Stomach (tissue), 8 donors: ENCODE measurements at regions not wholly inside any gene's neighbourhood (a gene's known extent, or its start where the extent isn't known, plus 50 kb on each side); places are given as distances from the start of the nearest gene placed in this dataset.

Source experiments
- DNase-seq, 2 donors: peaks; one replicate each; pipeline versions ENCODE4 v3.0.0 to v3.0.0-alpha.2; 2013 to 2019
- H3K27ac ChIP-seq, 5 donors: fragments of 200-600 bp in 4 of 5; sonication (generic) in 4 of 5; one replicate each; pipeline ENCODE4 v1.5.1; 2013 to 2019; ENCODE audit warnings: mild to moderate bottlenecking in 1 of 5, moderate library complexity in 1 of 5
- H3K27me3 ChIP-seq, 3 donors: fragments of 200-600 bp; sonication (generic); one replicate each; pipeline ENCODE4 v1.5.1; 2017 to 2019; ENCODE audit warnings: mixed run types in 1 of 3
- H3K36me3 ChIP-seq, 4 donors: fragments of 200-600 bp; sonication (generic); 1 replicate in 3 of 4; 2 replicates in 1 of 4; pipeline ENCODE4 v1.5.1; 2016 to 2019
- H3K4me1 ChIP-seq, 4 donors: fragments of 200-600 bp; sonication (generic); one replicate each; pipeline ENCODE4 v1.5.1; 2016 to 2019
- H3K4me3 ChIP-seq, 4 donors: fragments of 200-600 bp; sonication (generic) in 3 of 4; one replicate each; pipeline ENCODE4 v1.5.1; 2016 to 2019; ENCODE audit warnings: mild to moderate bottlenecking in 1 of 4
- H3K9me3 ChIP-seq, 4 donors: fragments of 200-600 bp; sonication (generic); one replicate each; pipeline ENCODE4 v1.5.1; 2016 to 2019
- CTCF ChIP-seq, 7 experiments: fragments of 450-650 bp in 4 of 7; fragments of 200-600 bp in 3 of 7; sonication (generic) in 3 of 7; IDR thresholded peaks; one replicate each; pipeline ENCODE4 v1.5.1; 2016 to 2019; ENCODE audit warnings: antibody characterized with exemption in 7 of 7, control low read depth in 2 of 7, mild to moderate bottlenecking in 1 of 7
- EP300 ChIP-seq: sonication (generic); formaldehyde crosslinking; IDR thresholded peaks from one replicate; pipeline ENCODE4 v1.6.1; 2017; ENCODE audit warnings: antibody characterized with exemption
- POLR2A ChIP-seq, 4 donors: fragments of 450-650 bp; IDR thresholded peaks; one replicate each; pipeline ENCODE4 v1.6.1; 2016; ENCODE audit warnings: antibody characterized with exemption in 4 of 4, control low read depth in 2 of 4, mild to moderate bottlenecking in 1 of 4, moderate library complexity in 1 of 4
- POLR2AphosphoS5 ChIP-seq, 3 donors: sonication (generic); formaldehyde crosslinking; IDR thresholded peaks; one replicate each; pipeline ENCODE4 v1.6.1; 2016; ENCODE audit warnings: antibody characterized with exemption in 3 of 3
- WGBS, 5 donors: extraction: QIAGEN DNeasy Blood & Tissue Kit in 3 of 5; methylation state at CpG; one replicate each; pipeline versions ENCODE4 v1.1.5 to v1.1.7; 2013 to 2018; 5-methylcytosine and 5-hydroxymethylcytosine counted together
- intact Hi-C: fragments of 100-400 bp; cut with DNase I; formaldehyde crosslinking; loops from one replicate; pipeline ENCODE4 v1.15.1; 2023; ENCODE audit warnings: low total_unique reads
- donor health status: healthy with polysubstance abuse.
- donor health status: Bipolar disorder and iron deficiency.
- donor health status: healthy.

GRCh38 chr5:111004291-111004690 lies 67.2 kb upstream of the TSLP start:
- 55 to 77% (median 75%) methylated on average over 9 of the region's 9 CpGs for WGBS, 5 donors
- no peaks in the 10 kb centered on the region for H3K9me3 ChIP-seq
- H3K4me1 ChIP-seq = no peaks in the 10 kb centered on the region
- no peaks in the 10 kb centered on the region for H3K27me3 ChIP-seq
- H3K27ac ChIP-seq = no peak overlapping the region
- no peak for TF ChIP-seq EP300
- TF ChIP-seq POLR2A (IDR thresholded peaks at IDR 0.05) = no peak
- no peak for TF ChIP-seq CTCF (IDR thresholded peaks at IDR 0.05)
- no peak for TF ChIP-seq POLR2AphosphoS5 (IDR thresholded peaks at IDR 0.05)
- DNase-seq = no peak
- H3K36me3 ChIP-seq = no peaks in the 10 kb centered on the region
- intact Hi-C loops = no loop called here
- no peak overlapping the region for H3K4me3 ChIP-seq

- WGBS, 5 donors = 62 to 78% (median 66%) methylated on average over 2 of the region's 2 CpGs
- Histone ChIP-seq H3K27me3 (no peaks in the 10 kb centered on the region), H3K27ac (no peak overlapping the region), H3K36me3 (no peaks in the 10 kb centered on the region), H3K9me3 (no peaks in the 10 kb centered on the region), H3K4me3 (no peak overlapping the region), H3K4me1 (no peaks in the 10 kb centered on the region)
- intact Hi-C loops = no loop called here
- no peak for TF ChIP-seq EP300
- no peak for TF ChIP-seq POLR2AphosphoS5 (IDR thresholded peaks at IDR 0.05)
- TF ChIP-seq POLR2A (IDR thresholded peaks at IDR 0.05) = no peak
- no peak for DNase-seq
Measured at GRCh38 chr5:111010783-111011182, 60.7 kb upstream of the TSLP start.

GRCh38 chr5:111013011-111013410 lies 58.5 kb upstream of the TSLP start:
- TF ChIP-seq EP300 (no peak), POLR2A (IDR thresholded peaks at IDR 0.05) (no peak), CTCF (IDR thresholded peaks at IDR 0.05) (no peak), POLR2AphosphoS5 (IDR thresholded peaks at IDR 0.05) (no peak)
- Histone ChIP-seq H3K36me3 (no peaks in the 10 kb centered on the region), H3K4me3 (no peak overlapping the region), H3K27me3 (no peaks in the 10 kb centered on the region), H3K4me1 (no peaks in the 10 kb centered on the region), H3K27ac (no peak overlapping the region), H3K9me3 (no peaks in the 10 kb centered on the region)
- intact Hi-C loops = no loop called here
- WGBS, 5 donors = 49 to 67% (median 59%) methylated on average over 1 of the region's 1 CpG
- no peak for DNase-seq

GRCh38 chr5:111016801-111017200 lies 54.7 kb upstream of the TSLP start:
- DNase-seq = no peak
- Histone ChIP-seq H3K36me3 (no peaks in the 10 kb centered on the region), H3K9me3 (no peaks in the 10 kb centered on the region), H3K27ac (no peak overlapping the region), H3K4me3 (no peak overlapping the region), H3K27me3 (no peaks in the 10 kb centered on the region), H3K4me1 (no peaks in the 10 kb centered on the region)
- TF ChIP-seq POLR2A (IDR thresholded peaks at IDR 0.05) = no peak
- no peak for TF ChIP-seq EP300
- TF ChIP-seq POLR2AphosphoS5 (IDR thresholded peaks at IDR 0.05) = no peak
- no peak for TF ChIP-seq CTCF (IDR thresholded peaks at IDR 0.05)
- intact Hi-C loops = no loop called here
- WGBS, 5 donors = 56 to 72% (median 61%) methylated on average over 3 of the region's 3 CpGs

- Histone ChIP-seq H3K36me3 (no peaks in the 10 kb centered on the region), H3K4me3 (no peak overlapping the region), H3K9me3 (no peaks in the 10 kb centered on the region), H3K4me1 (no peaks in the 10 kb centered on the region), H3K27ac (no peak overlapping the region), H3K27me3 (no peaks in the 10 kb centered on the region)
- TF ChIP-seq POLR2A (IDR thresholded peaks at IDR 0.05) (no peak), CTCF (IDR thresholded peaks at IDR 0.05) (no peak)
- intact Hi-C loops = no loop called here
- 96 to 100% (median 97%) methylated on average over 1 of the region's 1 CpG for WGBS, 5 donors
- DNase-seq = no peak
Measured at GRCh38 chr5:111017731-111018130, 53.8 kb upstream of the TSLP start.
